SK-MEL-5 (cell line): ENCODE measurements at regions not wholly inside any gene's neighbourhood (a gene's known extent, or its start where the extent isn't known, plus 50 kb on each side); places are given as distances from the start of the nearest gene placed in this dataset.

Experiments used
- DNase-seq: peaks from one replicate; pipeline ENCODE4 v3.0.0-alpha.2; 2016; ENCODE audit warnings: low read depth, low spot score
- in situ Hi-C: cut with HindIII; loops from 2 replicates; pipeline ENCODE4 v1.10.0; 2016; ENCODE audit warnings: low sequenced_read_pairs, high pct_unique_total_duplicates, low pct_unique_long_range_greater_than_20kb

DNA sequence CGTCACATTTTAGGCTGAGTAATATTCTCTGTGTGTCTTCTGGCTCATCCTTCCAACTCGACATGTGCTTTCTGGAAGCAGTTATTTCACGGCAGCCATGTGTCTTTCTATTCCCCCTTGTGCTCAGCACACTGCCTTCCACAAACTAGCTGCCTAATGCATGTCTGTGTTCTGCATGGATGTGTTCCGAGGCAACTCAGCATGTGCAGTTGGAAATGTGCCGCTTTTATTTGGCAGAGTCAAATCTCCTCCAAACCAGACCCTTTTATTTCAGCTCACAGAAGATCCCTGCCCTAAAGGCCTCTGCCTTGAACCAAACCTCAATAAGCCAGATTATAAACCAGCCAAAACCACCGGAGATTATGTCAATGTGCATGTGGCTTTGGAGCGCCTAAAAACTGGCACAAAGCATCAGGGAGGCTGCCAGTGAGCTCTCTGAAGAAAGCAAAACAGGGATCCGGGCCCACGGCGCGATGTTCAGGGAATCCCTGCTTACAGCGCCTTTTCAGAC lies 360.2 kb downstream of the DEPDC1B start:
- in situ Hi-C loops: no loop called here

DNA sequence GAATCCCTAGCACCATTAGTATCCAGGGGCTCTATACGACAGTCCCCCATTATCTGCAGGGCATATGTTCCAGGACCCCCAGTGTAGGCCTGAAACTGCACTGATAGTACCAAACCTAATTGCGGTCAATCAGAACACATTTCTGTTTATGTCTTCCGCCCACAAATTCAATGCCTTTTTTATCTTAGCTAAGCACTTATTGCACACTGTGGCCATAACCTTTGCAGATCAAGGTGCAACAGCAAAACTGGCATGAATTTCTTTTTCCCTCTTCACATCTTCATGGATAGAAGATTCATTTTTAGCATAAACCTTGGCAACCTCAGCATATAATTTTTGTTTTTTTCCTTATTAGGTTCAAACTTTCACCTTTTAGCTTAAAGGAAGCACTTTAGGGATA lies 361.1 kb downstream of the DEPDC1B start:
- DNase-seq: no peak
- in situ Hi-C loops: no loop called here

More for the DNA sequence above, 360.2 kb downstream of the DEPDC1B start:
- DNase-seq: no peak

DNA sequence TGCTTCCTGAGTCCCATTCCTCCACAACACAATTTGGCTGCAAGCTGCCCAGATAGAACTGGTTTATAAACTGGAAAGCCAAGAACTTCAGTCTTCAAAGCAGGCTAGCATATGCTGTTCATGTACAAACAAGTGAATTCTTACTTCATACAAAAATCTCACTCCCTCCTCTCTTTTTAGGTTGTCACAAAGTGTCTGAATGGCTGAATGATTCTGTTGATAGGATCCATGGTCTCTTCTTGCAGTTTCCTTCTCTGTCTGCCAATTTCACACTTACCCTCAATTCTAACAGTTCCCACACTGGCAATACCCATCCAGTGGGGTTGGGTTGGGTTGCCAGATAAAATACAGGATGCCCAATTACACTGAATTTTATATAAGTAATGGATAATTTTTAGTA lies 363.5 kb downstream of the DEPDC1B start:
- no peak for DNase-seq
- in situ Hi-C loops: no loop called here

DNA sequence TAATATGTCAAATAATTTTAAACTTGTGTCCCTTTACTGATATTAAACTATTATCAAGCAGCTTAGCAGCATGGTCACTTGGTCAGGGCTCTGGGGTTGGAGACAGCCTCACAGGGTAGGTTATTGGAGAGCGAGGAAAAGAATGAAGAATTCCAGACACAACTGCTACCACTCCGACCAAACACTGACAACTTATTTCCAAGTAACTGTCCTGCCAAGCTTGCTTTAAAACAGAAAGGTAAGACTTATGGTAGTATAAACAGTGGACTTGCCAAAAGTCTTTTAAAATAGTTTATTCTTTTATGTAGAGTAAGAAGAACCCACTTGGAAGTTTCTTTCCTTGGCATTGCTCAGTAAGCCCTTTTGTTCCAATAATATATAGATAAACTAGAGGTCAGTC lies 364.1 kb downstream of the DEPDC1B start:
- DNase-seq: no peak
- in situ Hi-C loops: no loop called here

DNA sequence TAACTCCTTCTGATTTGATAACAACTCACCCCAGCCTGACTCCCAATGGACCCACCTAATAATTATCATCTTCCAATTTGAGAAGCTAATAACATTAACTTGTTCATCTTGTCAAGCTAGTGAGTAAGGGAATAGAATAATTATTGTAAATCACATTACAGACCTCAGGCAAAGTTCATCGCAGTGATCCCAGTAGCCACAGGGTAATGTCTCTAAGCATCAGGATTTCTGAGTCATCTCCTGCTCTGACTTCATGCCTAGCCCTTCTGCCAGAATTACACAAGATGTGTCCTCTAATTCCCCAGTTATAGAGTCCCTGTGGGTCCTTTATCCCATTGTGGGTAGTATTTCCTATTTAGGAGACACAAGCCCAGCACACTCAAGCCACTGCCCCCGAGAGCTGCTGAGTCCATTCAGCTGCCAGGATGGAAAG lies 365.7 kb downstream of the DEPDC1B start:
- no peak for DNase-seq
- in situ Hi-C loops: no loop called here

DNA sequence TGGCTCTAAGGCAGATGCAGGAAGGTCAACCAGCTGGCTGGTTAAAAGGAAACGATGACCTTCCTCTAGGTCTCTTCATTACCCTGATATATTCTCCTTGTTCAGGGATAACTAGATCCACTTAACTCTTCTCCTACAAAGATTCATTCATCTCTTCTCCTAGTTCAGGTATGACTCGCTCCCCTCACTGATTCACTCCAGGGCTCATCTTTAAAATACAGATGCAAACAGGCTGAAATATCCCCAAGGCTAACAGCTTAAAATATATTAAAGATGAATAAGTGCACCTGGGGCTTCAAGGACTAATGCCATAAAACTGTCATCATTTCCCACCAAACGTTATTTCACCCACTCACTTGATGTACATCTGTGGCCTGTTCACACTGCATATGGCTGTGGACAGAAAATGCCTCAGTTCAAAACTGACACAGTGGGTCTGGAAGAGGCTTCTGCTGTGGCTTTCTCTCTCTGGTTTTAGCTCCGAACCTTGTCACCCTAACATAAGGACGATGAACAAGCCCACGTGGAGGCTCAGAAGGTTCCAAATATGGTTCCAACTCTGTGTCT lies 366.9 kb downstream of the DEPDC1B start:
- no peak for DNase-seq
- in situ Hi-C loops: no loop called here

DNA sequence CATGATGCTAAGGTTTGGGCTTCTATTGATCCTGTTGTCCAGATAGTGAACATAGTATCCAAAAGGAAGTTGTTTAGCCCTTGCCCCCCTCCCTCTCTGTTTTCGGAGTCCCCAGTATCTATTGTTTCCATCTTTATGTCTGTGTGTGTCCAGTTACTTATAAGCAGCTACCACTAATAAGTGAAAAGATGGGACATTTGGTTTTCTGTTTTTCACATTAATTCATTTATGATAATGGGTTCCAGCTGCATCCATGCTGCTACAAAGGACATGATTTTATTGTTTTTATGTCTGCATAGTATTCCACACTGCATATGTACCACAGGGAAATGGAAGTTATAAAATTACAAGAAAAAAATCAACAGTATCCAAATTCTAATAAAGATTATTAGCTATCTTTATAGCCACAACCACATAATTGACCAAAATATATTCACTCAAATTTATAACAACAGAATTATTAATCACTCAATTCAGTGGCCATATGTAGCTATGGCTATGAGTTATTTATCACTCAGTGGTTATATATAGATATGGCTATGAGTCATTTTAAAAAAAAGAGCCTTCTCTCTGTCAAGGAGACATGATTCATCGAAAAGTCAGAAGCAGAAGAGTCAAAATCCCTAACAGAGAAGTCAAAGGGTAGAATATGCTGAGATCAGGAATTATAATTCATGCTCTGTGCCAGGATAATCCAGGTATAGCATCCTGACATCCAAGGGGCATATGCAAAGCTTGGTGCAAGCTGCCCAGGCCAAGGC lies 367.5 kb downstream of the DEPDC1B start:
- DNase-seq: no peak
- in situ Hi-C loops: no loop called here

DNA sequence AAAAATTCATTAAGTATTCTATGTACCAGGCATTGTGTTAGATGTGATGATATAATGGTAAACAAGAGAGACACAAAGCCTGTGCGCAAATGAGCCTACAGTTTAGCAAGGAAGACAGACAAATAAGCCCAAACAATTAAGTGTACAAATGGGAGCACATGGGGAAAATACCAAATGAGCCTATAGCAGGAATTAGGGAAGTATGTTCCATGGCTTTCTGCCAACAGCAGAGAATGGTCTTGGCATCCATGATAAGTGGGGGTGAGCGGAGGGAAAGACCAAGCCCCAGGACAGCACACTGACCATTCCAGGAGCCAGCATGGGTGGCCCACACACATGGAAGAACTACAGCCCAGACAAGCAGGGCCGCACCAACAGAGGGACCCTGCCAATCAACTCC lies 369.7 kb downstream of the DEPDC1B start:
- no peak for DNase-seq
- in situ Hi-C loops: no loop called here

DNA sequence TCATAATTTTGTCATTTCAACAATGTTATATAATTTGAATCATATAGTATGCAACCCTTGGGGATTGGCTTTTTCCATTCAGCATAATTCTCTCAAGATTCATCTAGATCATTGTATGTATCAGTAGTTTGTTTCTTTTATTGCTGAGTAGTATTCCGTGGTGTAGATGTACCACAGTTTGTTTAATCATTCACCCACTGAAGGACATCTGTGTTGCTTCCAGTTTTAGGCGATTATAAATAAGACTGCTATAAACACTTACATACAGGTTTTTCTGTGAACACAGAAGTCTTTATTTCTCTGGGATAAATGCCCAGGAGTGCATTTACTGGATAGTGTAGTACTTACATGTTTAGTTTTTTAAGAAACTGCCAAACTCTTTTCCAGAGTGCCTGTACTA lies 374.1 kb downstream of the DEPDC1B start:
- DNase-seq: no peak
- in situ Hi-C loops: no loop called here

DNA sequence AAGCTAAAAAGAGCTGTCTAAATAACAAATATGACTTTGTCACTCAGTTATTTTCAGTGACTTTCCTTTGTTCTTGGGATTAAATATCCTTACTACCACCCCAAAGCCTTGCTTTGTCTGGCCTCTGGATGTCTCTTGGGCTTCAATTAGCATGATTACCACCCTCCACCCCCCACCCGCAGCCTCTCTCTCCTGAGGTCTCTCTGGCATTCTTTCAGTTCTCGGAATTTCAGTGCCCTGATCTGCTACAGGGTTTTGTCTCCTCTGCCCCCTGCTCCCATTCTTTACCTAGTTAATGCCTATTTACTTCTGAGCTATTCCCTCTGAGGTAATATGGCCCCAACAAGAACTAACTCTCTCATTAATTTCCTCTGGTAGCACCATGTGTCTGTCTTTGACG lies 376.4 kb downstream of the DEPDC1B start:
- no peak for DNase-seq
- in situ Hi-C loops: no loop called here

DNA sequence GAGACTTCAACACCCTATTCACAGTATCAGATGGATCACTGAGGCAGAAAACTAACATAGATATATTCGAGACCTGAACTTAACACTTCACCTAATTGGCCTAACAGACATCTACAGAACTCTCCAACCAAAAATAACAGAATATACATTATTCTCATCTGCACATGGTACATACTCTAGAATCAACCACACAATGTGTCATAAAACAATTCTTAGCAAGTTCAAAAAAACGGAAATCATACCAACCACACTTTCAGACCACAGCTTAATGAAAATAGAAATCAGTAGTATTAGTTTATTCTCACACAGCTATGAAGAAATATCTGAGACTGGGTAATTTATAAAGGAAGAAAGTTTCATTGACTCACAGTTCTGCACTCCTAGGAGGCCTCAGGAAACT lies 387.9 kb downstream of the DEPDC1B start:
- in situ Hi-C loops: no loop called here
- no peak for DNase-seq

DNA sequence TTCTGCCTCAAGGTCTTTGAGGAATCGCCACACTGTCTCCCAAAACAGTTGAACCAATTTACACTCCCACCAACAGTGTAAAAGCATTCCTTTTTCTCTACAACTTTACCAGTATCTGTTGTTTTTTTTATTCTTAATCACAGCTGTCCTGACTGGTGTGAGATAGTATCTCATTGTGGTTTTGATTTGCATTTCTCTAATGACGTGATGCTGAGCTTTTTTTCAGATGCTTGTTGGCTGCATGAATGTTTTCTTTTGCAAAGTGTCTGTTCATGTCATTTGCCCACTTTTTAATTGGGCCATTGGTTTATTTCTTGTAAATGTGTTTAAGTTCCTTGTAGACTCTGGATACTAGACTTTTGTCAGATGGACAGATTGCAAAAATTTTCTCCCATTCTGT lies 400.0 kb downstream of the DEPDC1B start:
- in situ Hi-C loops: no loop called here
- no peak for DNase-seq

DNA sequence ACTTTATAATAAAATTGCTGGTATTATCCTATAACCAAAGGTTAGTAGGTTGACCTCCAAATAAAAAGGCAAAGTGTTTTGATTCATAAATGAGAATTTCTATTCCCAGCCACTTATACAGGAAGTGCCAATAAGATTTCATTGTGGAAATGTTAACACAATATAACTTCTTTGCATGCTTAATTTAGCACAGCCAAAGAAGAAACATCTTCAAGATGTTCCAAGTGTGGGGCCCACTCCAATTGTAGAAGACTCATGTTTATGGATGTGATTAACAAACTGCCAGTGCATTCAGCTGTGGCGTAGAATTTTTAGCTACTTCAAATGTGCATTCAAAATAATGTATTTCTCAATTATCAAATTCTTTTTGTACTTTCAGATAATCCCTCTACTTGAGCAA lies 402.3 kb downstream of the DEPDC1B start:
- no peak for DNase-seq
- in situ Hi-C loops: no loop called here

DNA sequence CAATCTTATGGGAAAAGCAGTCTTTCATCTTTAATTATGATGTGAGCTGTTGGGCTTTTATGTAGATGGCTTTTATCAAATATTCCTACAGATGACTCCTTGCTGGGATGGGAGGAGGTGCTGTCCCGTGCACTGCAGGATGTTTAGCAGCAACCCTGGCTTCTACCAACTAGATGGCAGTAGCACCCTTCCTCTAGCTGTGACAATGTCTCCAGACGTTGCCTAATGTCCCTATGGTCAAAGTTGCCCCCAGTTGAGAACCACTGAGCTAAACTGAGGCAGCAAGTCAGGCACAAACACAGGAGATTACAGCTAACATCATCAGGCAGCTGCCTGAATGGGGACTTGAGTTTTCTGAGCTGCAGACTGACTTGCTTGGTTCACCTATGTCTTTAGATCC lies 401.9 kb upstream of the PDE4D start:
- in situ Hi-C loops: no loop called here
- peak; percentile 78 for DNase-seq

DNA sequence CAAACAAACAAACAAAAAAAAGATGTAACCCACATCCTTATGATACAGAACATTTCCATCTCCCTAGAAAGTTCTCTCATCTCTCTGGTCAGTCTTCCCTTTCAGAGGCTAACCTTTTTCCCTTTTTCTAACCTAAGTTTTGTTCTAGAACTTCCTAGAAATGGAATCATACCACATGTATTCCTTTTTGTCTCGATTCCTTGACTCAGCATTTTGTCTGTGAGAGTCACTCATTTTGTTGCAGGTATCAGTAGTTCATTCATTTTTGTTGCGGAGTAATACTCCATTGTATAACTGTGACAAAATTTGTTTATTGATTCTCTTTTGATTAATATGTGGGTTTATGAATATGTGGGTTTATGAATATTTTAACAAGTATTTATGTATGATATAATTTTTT lies 400.0 kb upstream of the PDE4D start:
- no peak for DNase-seq
- in situ Hi-C loops: no loop called here

DNA sequence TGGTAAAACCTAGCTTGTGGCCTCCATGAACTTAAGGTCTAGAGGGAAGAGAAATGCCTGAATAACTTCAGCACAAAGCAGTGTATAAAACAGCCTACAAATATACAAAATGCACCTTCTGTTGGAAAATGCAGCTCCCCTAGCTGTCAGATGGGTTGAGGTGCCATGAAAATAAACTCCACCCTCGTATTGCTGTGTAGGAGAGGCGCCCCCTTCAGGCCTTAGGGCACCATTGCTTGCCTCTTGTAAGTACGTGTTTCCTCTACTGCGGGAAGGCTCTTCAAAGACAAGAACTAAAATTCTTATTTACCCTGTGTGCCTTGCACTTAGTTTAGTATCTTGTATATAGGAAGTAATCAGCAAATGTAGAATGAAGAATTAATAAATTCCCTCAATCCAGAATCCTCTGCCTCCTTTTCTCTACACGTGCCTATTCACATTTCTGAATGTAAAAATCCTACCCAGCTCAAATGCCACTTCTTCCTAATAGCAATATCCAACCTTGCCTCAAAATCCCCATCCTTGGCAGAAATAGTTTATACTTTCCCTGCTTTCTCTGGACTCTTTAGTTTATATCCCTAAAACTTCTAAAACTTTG lies 393.7 kb upstream of the PDE4D start:
- DNase-seq: peak; percentile 94
- in situ Hi-C loops: no loop called here

DNA sequence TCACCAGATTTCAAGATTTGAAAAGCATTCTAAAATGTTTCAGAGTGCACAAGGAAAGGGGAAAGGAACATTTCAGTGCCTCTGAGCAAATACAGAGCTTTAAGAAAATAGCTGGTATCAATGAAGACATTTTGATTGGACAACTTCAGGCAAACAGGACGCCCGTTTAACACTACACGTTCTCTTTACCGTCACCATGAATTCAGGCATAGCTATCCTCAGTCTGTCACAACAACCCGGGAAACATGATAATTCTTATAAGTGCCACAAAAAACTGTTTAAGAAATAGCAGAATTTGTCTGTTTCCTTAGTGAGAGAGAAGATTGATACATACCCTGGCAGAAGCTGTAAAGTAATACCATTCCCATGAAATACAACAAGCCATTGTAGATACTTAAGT lies 392.4 kb upstream of the PDE4D start:
- in situ Hi-C loops: no loop called here
- DNase-seq: peak; percentile 64

DNA sequence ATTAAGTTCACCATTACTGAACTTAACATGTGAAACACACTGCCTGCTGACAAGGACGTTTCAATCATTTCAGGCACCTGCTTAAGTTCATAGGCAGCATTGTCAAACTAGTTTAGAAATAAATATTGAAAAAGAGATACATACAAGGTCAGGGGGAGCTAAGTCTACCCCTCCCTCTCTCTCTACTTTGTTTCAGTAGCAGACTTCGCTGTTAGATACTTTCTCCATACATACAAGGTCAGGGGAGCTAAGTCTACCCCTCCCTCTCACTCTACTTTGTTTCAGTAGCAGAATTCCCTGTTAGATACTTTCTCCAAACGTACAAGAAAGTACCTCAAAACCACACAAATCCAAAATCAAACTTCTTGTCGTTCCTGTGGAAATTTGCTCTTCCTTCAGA lies 387.4 kb upstream of the PDE4D start:
- no peak for DNase-seq
- in situ Hi-C loops: no loop called here

DNA sequence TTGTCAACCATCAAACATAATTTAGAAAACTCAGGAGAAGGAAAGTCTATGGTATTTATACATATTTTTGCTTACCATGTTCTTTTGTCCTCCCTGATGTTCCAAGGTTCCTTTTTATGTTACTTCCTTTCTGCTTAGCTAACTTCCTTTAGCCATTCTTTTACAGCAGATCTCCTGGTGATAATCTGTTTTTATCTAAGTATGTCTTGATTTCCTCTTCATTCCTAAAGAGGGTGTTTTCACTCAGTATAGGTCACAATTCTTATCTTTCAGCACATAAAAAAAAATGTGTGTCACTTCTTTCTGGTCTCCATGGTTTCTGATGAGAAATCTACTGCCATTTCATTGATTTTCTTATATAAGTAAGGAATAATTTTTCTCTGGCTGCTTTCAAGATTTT lies 384.4 kb upstream of the PDE4D start:
- in situ Hi-C loops: no loop called here
- no peak for DNase-seq
